A549 (cell line): ENCODE measurements at regions not wholly inside any gene's neighbourhood (a gene's known extent, or its start where the extent isn't known, plus 50 kb on each side); places are given as distances from the start of the nearest gene placed in this dataset.
A peak's percentile ranks its signal among the peaks of the same experiment; 100 is the strongest.

Experiments
- ATAC-seq, 2 experiments: fragments of 200-7000 bp in 1 of 2; fragments of >200 bp in 1 of 2; cut with Nextera tagmentation in 1 of 2; cut with Tn5 transposase in 1 of 2; 3 replicates each; pipeline versions ENCODE4 v1.8.0 to v1.9.1; 2018 to 2020; ENCODE audit warnings: mild to moderate bottlenecking in 1 of 2, moderate library complexity in 1 of 2
- CTCF ChIA-PET: fragments of 300-600 bp; sonication (Branson Sonifier 250); formaldehyde crosslinking; extraction: SDS; loops from one replicate; lab custom pipeline; 2021; ENCODE audit warnings: antibody characterized with exemption, inconsistent platforms; lab: Yijun Ruan, JAX
- POLR2A ChIA-PET: fragments of 350-600 bp; formaldehyde crosslinking; extraction: SDS; loops from one replicate; lab custom pipeline; 2021; ENCODE audit warnings: antibody characterized with exemption, inconsistent platforms; lab: Yijun Ruan, JAX
- DNase-seq, 2 experiments: peaks; one replicate each; pipeline versions ENCODE4 v3.0.0 to v3.0.0-alpha.2; 2011 to 2016; ENCODE audit warnings: low read depth in 1 of 2, low spot score in 1 of 2
- FAIRE-seq: peaks from 2 replicates; lab custom pipeline; 2011; peaks lifted over from hg19 to GRCh38; lab: Jason Lieb, UNC
- H3K27ac ChIP-seq, 2 experiments: fragments of >200 bp; sonication (Bioruptor Twin); formaldehyde crosslinking; 3 replicates each; pipeline ENCODE4 v1.5.1; 2016 to 2017
- H3K4me1 ChIP-seq: fragments of >200 bp; sonication (Bioruptor Twin); formaldehyde crosslinking; 3 replicates; pipeline ENCODE4 v1.6.1; 2016
- H3K4me2 ChIP-seq: fragments of >200 bp; sonication (Bioruptor Twin); formaldehyde crosslinking; 3 replicates; pipeline ENCODE4 v1.6.1; 2016
- H3K4me3 ChIP-seq: fragments of >200 bp; sonication (Bioruptor Twin); formaldehyde crosslinking; 3 replicates; pipeline ENCODE4 v1.5.1; 2016
- H3K9me3 ChIP-seq: fragments of >200 bp; sonication (Bioruptor Twin); formaldehyde crosslinking; 3 replicates; pipeline ENCODE4 v1.6.1; 2016
- ATOH8 ChIP-seq: fragments of 250-450 bp; sonication (Bioruptor Pico); IDR thresholded peaks from 2 replicates; pipeline ENCODE4 v1.5.0; 2020; ENCODE audit warnings: low read depth, mild to moderate bottlenecking, moderate library complexity
- E2F6 ChIP-seq: IDR thresholded peaks from 2 replicates; pipeline ENCODE4 v1.6.1; 2012; ENCODE audit warnings: low read depth, borderline replicate concordance
- EHF ChIP-seq: fragments of 250-450 bp; sonication (Bioruptor Pico); IDR thresholded peaks from 2 replicates; pipeline ENCODE4 v1.5.0; 2020; ENCODE audit warnings: mild to moderate bottlenecking
- ELK1 ChIP-seq: fragments of 150-350 bp; IDR thresholded peaks from 2 replicates; pipeline ENCODE4 v1.6.1; 2014; ENCODE audit warnings: low read depth, mild to moderate bottlenecking, low read length
- ESRRA ChIP-seq: fragments of 150-350 bp; IDR thresholded peaks from 2 replicates; pipeline ENCODE4 v1.6.1; 2014; ENCODE audit warnings: mild to moderate bottlenecking, low read length, borderline replicate concordance
- FOXS1 ChIP-seq: fragments of 250-450 bp; sonication (Bioruptor Pico); IDR thresholded peaks from 2 replicates; pipeline ENCODE4 v1.5.0; 2020; ENCODE audit warnings: mild to moderate bottlenecking, moderate library complexity
- GATA3 ChIP-seq: IDR thresholded peaks from 2 replicates; pipeline ENCODE4 v1.6.1; 2012; ENCODE audit warnings: borderline replicate concordance
- KDM1A ChIP-seq: fragments of 200-600 bp; sonication (generic); IDR thresholded peaks from 2 replicates; pipeline ENCODE4 v1.6.1; 2016; ENCODE audit warnings: low read depth, mild to moderate bottlenecking
- MAX ChIP-seq: IDR thresholded peaks from 2 replicates; pipeline ENCODE4 v1.6.1; 2012
- NFE2L2 ChIP-seq: fragments of 150-350 bp; conservative IDR thresholded peaks from 2 replicates; pipeline ENCODE4 v1.6.1; 2014; ENCODE audit warnings: low read length
- NR3C1 ChIP-seq: fragments of >200 bp; sonication (Bioruptor Twin); formaldehyde crosslinking; IDR thresholded peaks from 3 replicates; pipeline ENCODE4 v1.6.1; 2017
- POLR2A ChIP-seq: IDR thresholded peaks from 2 replicates; pipeline ENCODE4 v1.6.1; 2012; ENCODE audit warnings: mild to moderate bottlenecking, low read length
- POLR2AphosphoS2 ChIP-seq: conservative IDR thresholded peaks from 2 replicates; pipeline ENCODE4 v1.6.1; 2012; ENCODE audit warnings: low read length, improper control_type of control experiment, inconsistent platforms
- RAD21 ChIP-seq, 2 experiments: fragments of >200 bp in 1 of 2; sonication (Bioruptor Twin) in 1 of 2; formaldehyde crosslinking in 1 of 2; IDR thresholded peaks in 1 of 2; conservative IDR thresholded peaks in 1 of 2; 2 replicates in 1 of 2; 3 replicates in 1 of 2; pipeline ENCODE4 v1.6.1; 2012 to 2018; ENCODE audit warnings: inconsistent platforms in 1 of 2
- RARB ChIP-seq: fragments of 250-450 bp; sonication (Bioruptor Pico); IDR thresholded peaks from 2 replicates; pipeline ENCODE4 v1.8.0; 2021; ENCODE audit warnings: mild to moderate bottlenecking, moderate library complexity
- RCOR1 ChIP-seq: fragments of 150-350 bp; IDR thresholded peaks from 2 replicates; pipeline ENCODE4 v1.6.1; 2014; ENCODE audit warnings: antibody characterized with exemption, low read length, low read depth
- SMC3 ChIP-seq: fragments of >200 bp; sonication (Bioruptor Twin); formaldehyde crosslinking; IDR thresholded peaks from 3 replicates; pipeline ENCODE4 v1.6.1; 2018; ENCODE audit warnings: inconsistent platforms
- USF2 ChIP-seq: fragments of 450-650 bp; IDR thresholded peaks from 2 replicates; pipeline ENCODE4 v1.6.1; 2014; ENCODE audit warnings: antibody characterized with exemption
- ZC3H11A ChIP-seq: fragments of 450-650 bp; IDR thresholded peaks from 2 replicates; pipeline ENCODE4 v1.6.1; 2014; ENCODE audit warnings: antibody characterized with exemption, mild to moderate bottlenecking
- ZSCAN20 ChIP-seq: fragments of 250-450 bp; sonication (Bioruptor Pico); IDR thresholded peaks from 2 replicates; pipeline ENCODE4 v1.8.0; 2022; ENCODE audit warnings: mild to moderate bottlenecking, moderate library complexity
- WGBS: methylation state at CpG from one replicate; pipeline ENCODE4 v1.1.6; 2017; ENCODE audit errors: missing lambda C conversion rate; 5-methylcytosine and 5-hydroxymethylcytosine counted together

- 3% methylated on average over 6 of the region's 6 CpGs for WGBS
- Histone ChIP-seq H3K4me1 (no peaks in the 10 kb centered on the region), H3K9me3 (no peaks in the 10 kb centered on the region), H3K4me3 (no peak overlapping the region), H3K27ac (no peak overlapping the region), H3K4me2 (no peak overlapping the region)
- DNase-seq (no peak), ATAC-seq (no peak), FAIRE-seq (no peak)
- CTCF ChIA-PET, result no interaction called here
- POLR2A ChIA-PET, result no interaction called here
- TF ChIP-seq USF2 (0 out of 2 replicates have a peak, but pooled peaks have one; percentile 10), RCOR1 (no peak), ELK1 (no peak), ZSCAN20 (CRISPR knock-in tag) (no peak), SMC3 (no peak)
Observed at GRCh38 chr5:115072266-115073064, 97.2 kb downstream of the TRIM36 start.

- DNase-seq (no peak), FAIRE-seq (no peak), ATAC-seq (no peak)
- Histone ChIP-seq H3K4me2 (no peak overlapping the region), H3K9me3 (no peaks in the 10 kb centered on the region), H3K4me1 (no peaks in the 10 kb centered on the region), H3K4me3 (no peak overlapping the region), H3K27ac (no peak overlapping the region)
- CTCF ChIA-PET, result interaction anchor here (1.1 to 2.7 kb wide), 2 partner anchors 32 to 1459 kb away, joined by 3 to 9 read pairs; no protein-coding TSS in a partner anchor
- TF ChIP-seq RCOR1 (no peak), SMC3 (no peak), E2F6 (no peak), ATOH8 (CRISPR knock-in tag) (no peak), NR3C1 (no peak), MAX (no peak), POLR2A (no peak), RARB (CRISPR knock-in tag) (no peak), GATA3 (no peak), ZC3H11A (no peak), ESRRA (no peak), POLR2AphosphoS2 (no peak), KDM1A (no peak), NFE2L2 (no peak), ELK1 (no peak), ZSCAN20 (CRISPR knock-in tag) (no peak), EHF (CRISPR knock-in tag) (no peak), FOXS1 (CRISPR knock-in tag) (no peak), RAD21 (conservative IDR thresholded peaks at IDR 0.05 in 1 of 2, IDR thresholded peaks at IDR 0.05 in 1 of 2) (no peak)
- POLR2A ChIA-PET, result no interaction called here
- 39% methylated on average over 3 of the region's 3 CpGs for whole genome bisulfite sequencing
Observed at GRCh38 chr5:115070737-115071136, 99.0 kb downstream of the TRIM36 start.
